Peyer's patch (tissue), 4 donors: ENCODE measurements at regions not wholly inside any gene's neighbourhood (a gene's known extent, or its start where the extent isn't known, plus 50 kb on each side); places are given as distances from the start of the nearest gene placed in this dataset.

Experiments used
- POLR2A ChIP-seq, 2 donors: fragments of 450-650 bp; IDR thresholded peaks; one replicate each; pipeline ENCODE4 v1.5.1; 2017; ENCODE audit warnings: antibody characterized with exemption in 2 of 2, mild to moderate bottlenecking in 2 of 2, moderate library complexity in 2 of 2
- TF ChIP-seq, protein P1 (sequence below), 6 experiments: fragments of 450-650 bp in 4 of 6; fragments of 200-600 bp in 2 of 6; sonication (generic) in 1 of 6; IDR thresholded peaks; one replicate each; pipeline ENCODE4 v1.5.1; 2017 to 2019; ENCODE audit warnings: antibody characterized with exemption in 6 of 6, mild to moderate bottlenecking in 3 of 6, moderate library complexity in 1 of 6

DNA sequence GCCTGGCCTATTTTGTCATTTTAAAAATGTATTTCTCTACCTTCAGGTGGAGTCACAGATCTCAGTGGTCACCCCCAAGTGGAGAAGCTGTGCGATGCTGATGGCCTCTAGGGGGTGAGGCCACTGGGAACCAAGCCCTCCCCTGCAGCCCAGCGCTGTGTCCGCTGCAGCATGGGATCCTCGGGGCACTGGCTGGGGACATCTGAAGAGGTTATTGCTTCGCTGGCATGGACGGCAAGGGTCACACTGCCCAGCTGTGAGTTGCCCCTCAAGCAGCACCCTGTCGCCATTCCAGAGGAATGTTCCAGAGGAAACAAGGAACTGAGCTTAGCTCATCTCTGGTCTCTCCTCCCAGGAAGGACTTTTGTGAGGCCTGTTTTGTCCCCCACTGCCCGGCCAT, 119.6 kb upstream of the S1PR3 start:
- TF ChIP-seq POLR2A (IDR thresholded peaks at IDR 0.05): no peak
- TF ChIP-seq, protein P1, sequence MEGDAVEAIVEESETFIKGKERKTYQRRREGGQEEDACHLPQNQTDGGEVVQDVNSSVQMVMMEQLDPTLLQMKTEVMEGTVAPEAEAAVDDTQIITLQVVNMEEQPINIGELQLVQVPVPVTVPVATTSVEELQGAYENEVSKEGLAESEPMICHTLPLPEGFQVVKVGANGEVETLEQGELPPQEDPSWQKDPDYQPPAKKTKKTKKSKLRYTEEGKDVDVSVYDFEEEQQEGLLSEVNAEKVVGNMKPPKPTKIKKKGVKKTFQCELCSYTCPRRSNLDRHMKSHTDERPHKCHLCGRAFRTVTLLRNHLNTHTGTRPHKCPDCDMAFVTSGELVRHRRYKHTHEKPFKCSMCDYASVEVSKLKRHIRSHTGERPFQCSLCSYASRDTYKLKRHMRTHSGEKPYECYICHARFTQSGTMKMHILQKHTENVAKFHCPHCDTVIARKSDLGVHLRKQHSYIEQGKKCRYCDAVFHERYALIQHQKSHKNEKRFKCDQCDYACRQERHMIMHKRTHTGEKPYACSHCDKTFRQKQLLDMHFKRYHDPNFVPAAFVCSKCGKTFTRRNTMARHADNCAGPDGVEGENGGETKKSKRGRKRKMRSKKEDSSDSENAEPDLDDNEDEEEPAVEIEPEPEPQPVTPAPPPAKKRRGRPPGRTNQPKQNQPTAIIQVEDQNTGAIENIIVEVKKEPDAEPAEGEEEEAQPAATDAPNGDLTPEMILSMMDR (IDR thresholded peaks at IDR 0.05): no peak
